HL-60 (cell line): ENCODE measurements at regions not wholly inside any gene's neighbourhood (a gene's known extent, or its start where the extent isn't known, plus 50 kb on each side); places are given as distances from the start of the nearest gene placed in this dataset.

Experiments used
- DNase-seq, 2 experiments: peaks; one replicate each; pipeline ENCODE4 v3.0.0-alpha.2; 2010 to 2020; ENCODE audit warnings: low read depth in 1 of 2, low spot score in 1 of 2
- H3K27ac ChIP-seq: fragments of 250-450 bp; sonication (Bioruptor Pico); replicated peaks from 2 replicates; pipeline ENCODE4 v1.5.1; 2020; ENCODE audit warnings: mild to moderate bottlenecking, moderate library complexity
- H3K27me3 ChIP-seq: fragments of 250-450 bp; sonication (Bioruptor Pico); 2 replicates; pipeline ENCODE4 v1.5.1; 2021; ENCODE audit warnings: mild to moderate bottlenecking, moderate library complexity; ENCODE audit not compliant: insufficient read depth, poor library complexity, severe bottlenecking
- H3K4me3 ChIP-seq: replicated peaks from 2 replicates; pipeline ENCODE4 v1.5.1; 2011; ENCODE audit warnings: mild to moderate bottlenecking, control low read depth, low read length; ENCODE audit not compliant: insufficient read depth
- GABPA ChIP-seq: IDR thresholded peaks from 2 replicates; pipeline ENCODE4 v1.6.1; 2012; ENCODE audit warnings: low read depth
- POLR2AphosphoS5 ChIP-seq: IDR thresholded peaks from 2 replicates; pipeline ENCODE4 v1.6.1; 2012; ENCODE audit warnings: low read depth
- SPI1 ChIP-seq: IDR thresholded peaks from 2 replicates; pipeline ENCODE4 v1.6.1; 2012; ENCODE audit warnings: low read depth, mild to moderate bottlenecking, borderline replicate concordance
- TF ChIP-seq, protein P1 (sequence below): IDR thresholded peaks from 2 replicates; pipeline ENCODE4 v1.6.1; 2012; ENCODE audit warnings: low read depth; ENCODE audit not compliant: insufficient replicate concordance
- TF ChIP-seq, protein P2 (sequence below): IDR thresholded peaks from one replicate; pipeline ENCODE4 v1.5.1; 2011; ENCODE audit warnings: low read length, control low read depth, inconsistent platforms; ENCODE audit not compliant: insufficient read depth

DNA sequence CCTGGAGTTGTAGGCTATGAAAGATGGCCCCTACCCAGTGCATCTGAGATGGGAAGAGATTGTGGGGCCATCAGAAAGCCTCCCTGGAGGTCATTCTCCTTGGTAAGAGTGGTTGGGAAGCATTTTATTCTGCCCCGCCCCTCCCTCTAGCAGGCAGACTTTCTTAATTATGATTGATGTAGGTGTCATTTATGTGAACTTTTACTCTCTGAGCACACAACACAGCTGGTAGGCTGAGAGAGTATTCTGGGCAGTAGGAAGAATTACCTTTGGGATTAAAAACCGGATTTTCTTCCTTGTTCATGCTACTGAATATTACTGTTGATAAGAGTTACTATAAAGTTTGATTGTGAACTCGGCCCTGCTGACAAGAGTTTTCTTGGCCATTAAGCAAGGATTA, 266.8 kb downstream of the TTC6 start:
- Histone ChIP-seq H3K27ac (no peak overlapping the region), H3K27me3 (no peaks in the 10 kb centered on the region), H3K4me3 (no peak overlapping the region)
- no peak for DNase-seq
- TF ChIP-seq GABPA: no peak
- TF ChIP-seq, protein P1, sequence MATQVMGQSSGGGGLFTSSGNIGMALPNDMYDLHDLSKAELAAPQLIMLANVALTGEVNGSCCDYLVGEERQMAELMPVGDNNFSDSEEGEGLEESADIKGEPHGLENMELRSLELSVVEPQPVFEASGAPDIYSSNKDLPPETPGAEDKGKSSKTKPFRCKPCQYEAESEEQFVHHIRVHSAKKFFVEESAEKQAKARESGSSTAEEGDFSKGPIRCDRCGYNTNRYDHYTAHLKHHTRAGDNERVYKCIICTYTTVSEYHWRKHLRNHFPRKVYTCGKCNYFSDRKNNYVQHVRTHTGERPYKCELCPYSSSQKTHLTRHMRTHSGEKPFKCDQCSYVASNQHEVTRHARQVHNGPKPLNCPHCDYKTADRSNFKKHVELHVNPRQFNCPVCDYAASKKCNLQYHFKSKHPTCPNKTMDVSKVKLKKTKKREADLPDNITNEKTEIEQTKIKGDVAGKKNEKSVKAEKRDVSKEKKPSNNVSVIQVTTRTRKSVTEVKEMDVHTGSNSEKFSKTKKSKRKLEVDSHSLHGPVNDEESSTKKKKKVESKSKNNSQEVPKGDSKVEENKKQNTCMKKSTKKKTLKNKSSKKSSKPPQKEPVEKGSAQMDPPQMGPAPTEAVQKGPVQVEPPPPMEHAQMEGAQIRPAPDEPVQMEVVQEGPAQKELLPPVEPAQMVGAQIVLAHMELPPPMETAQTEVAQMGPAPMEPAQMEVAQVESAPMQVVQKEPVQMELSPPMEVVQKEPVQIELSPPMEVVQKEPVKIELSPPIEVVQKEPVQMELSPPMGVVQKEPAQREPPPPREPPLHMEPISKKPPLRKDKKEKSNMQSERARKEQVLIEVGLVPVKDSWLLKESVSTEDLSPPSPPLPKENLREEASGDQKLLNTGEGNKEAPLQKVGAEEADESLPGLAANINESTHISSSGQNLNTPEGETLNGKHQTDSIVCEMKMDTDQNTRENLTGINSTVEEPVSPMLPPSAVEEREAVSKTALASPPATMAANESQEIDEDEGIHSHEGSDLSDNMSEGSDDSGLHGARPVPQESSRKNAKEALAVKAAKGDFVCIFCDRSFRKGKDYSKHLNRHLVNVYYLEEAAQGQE: no peak
- TF ChIP-seq POLR2AphosphoS5: no peak
- TF ChIP-seq, protein P2, sequence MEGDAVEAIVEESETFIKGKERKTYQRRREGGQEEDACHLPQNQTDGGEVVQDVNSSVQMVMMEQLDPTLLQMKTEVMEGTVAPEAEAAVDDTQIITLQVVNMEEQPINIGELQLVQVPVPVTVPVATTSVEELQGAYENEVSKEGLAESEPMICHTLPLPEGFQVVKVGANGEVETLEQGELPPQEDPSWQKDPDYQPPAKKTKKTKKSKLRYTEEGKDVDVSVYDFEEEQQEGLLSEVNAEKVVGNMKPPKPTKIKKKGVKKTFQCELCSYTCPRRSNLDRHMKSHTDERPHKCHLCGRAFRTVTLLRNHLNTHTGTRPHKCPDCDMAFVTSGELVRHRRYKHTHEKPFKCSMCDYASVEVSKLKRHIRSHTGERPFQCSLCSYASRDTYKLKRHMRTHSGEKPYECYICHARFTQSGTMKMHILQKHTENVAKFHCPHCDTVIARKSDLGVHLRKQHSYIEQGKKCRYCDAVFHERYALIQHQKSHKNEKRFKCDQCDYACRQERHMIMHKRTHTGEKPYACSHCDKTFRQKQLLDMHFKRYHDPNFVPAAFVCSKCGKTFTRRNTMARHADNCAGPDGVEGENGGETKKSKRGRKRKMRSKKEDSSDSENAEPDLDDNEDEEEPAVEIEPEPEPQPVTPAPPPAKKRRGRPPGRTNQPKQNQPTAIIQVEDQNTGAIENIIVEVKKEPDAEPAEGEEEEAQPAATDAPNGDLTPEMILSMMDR: no peak
- TF ChIP-seq SPI1: no peak

DNA sequence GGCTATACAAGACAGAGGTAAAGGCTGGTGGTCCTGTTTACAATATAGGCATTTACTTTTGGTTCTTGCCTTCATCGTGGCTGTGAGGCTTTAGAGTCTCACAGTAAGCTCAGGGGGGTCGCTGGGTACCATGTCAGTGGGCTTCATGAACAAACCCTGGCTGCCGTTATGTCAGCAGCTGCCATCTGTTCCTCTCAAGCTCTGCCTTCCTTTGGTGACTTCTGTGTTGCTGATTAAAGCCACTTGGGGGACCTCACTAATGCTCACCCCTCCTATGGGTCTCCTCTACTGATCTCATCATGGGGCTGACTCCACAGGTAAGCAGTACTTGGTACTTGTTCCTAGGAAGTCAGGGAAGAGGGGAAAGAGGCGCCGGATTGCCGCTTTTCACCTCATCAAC, 268.7 kb downstream of the TTC6 start:
- no peak for TF ChIP-seq SPI1
- TF ChIP-seq, protein P1: no peak
- no peak for TF ChIP-seq GABPA
- TF ChIP-seq, protein P2: no peak
- no peak for TF ChIP-seq POLR2AphosphoS5
- DNase-seq: no peak

DNA sequence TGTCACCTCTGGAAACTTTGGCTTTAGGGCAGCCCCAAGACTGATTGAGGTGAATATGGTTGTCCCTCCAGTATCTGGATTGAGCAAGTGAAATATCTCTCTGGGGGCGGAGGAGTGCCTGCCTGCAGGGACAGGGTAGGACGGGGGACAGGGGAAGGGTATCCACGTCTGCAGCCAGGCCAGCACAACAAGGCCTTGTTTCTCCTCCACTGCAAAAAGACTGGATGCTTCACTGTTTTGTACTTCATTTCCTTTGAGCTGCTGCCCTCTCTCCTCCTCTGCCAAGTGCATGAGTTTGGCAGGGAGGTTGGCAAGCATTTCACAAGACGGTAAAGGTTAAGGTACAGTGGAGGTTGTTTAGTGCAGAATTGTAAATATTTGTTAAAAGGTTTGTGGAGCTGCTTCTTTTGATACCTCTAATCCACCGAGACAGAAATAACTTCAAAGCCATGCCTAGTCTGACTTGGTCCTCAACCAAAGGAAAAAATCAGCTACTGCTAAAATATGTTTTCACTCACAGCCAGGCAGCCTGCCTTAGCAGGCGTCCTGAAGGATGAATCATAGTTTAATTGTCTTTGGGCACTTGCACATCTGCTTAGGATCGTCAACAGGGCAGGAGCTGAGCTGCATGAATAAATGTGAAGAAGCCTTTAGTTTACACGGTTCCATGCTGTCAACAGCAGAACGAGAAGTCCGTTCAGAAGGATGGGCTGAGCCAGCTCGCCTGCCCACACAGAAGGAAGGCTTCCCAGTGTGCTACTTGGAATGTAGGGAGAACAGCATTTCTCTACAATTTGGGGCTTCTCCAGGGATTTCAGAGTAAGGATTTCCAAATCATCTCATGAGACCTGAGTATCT, 269.7 kb downstream of the TTC6 start:
- DNase-seq: no peak
- TF ChIP-seq, protein P1: no peak
- TF ChIP-seq, protein P2: no peak
- TF ChIP-seq POLR2AphosphoS5 (no peak), GABPA (no peak), SPI1 (no peak)
- Histone ChIP-seq H3K27ac (no peak overlapping the region), H3K4me3 (no peak overlapping the region), H3K27me3 (no peaks in the 10 kb centered on the region)

More for the DNA sequence above, 268.7 kb downstream of the TTC6 start:
- H3K4me3 ChIP-seq: no peak overlapping the region
- no peaks in the 10 kb centered on the region for H3K27me3 ChIP-seq
- H3K27ac ChIP-seq: no peak overlapping the region
